HCT116 (cell line): ENCODE measurements at regions not wholly inside any gene's neighbourhood (a gene's known extent, or its start where the extent isn't known, plus 50 kb on each side); places are given as distances from the start of the nearest gene placed in this dataset.

ENCODE experiments used
- ATAC-seq: fragments of 200-7000 bp; cut with Tn5 transposase; 2 replicates; pipeline ENCODE4 v1.9.1; 2020; ENCODE audit warnings: mild to moderate bottlenecking, moderate library complexity
- BruUV-seq: library from RNA; stranded (reverse); fragments of 400-500 nt; replicated peaks from 2 replicates; lab custom pipeline; 2021; lab: Mats Ljungman, UMichigan
- CTCF ChIA-PET: fragments of 300-600 bp; sonication (Branson Sonifier 250); formaldehyde crosslinking; loops from one replicate; lab custom pipeline; 2021; ENCODE audit warnings: antibody characterized with exemption; lab: Charles Lee
- POLR2A ChIA-PET: fragments of 300-600, 350-600 bp; sonication (Branson Sonifier 250); formaldehyde crosslinking; loops from one replicate; lab custom pipeline; 2021; ENCODE audit warnings: antibody characterized with exemption; lab: Charles Lee
- RAD21 ChIA-PET, 2 experiments: fragments of 300-600 bp; sonication (Branson Sonifier 250); formaldehyde crosslinking; loops; one replicate each; lab custom pipeline; 2023; ENCODE audit warnings: low total read pairs in 2 of 2; ENCODE audit not compliant: uncharacterized antibody in 2 of 2, unreplicated experiment in 2 of 2, low non-redundant PET in 1 of 2; lab: Charles Lee
- DNase-seq: peaks from one replicate; pipeline ENCODE4 v3.0.0-alpha.2; 2010; ENCODE audit warnings: low read depth, low spot score
- H2AFZ ChIP-seq: fragments of 200-600 bp; shearing (Covaris generic), sonication (generic); 2 replicates; pipeline ENCODE4 v1.6.1; 2017; ENCODE audit warnings: low read depth, mixed run types, mixed read lengths, antibody characterized with exemption, low read length; ENCODE audit not compliant: poor library complexity, severe bottlenecking
- H3K27ac ChIP-seq: 2 replicates; pipeline ENCODE4 v1.5.1; 2012; ENCODE audit warnings: low read depth, low read length
- H3K27me3 ChIP-seq: fragments of 200-600 bp; sonication (generic); 2 replicates; pipeline ENCODE4 v1.6.1; 2016; ENCODE audit warnings: mixed run types, low read length, mixed read lengths; ENCODE audit not compliant: insufficient read depth
- H3K36me3 ChIP-seq, 2 experiments: fragments of 200-500 bp in 1 of 2; fragments of 200-600 bp in 1 of 2; sonication (Bioruptor generic) in 1 of 2; sonication (generic) in 1 of 2; 2 replicates each; pipeline versions ENCODE4 v1.5.1 to v1.6.1; 2014 to 2016; ENCODE audit warnings: low read length in 2 of 2, inconsistent platforms in 1 of 2, mixed read lengths in 1 of 2, mixed run types in 1 of 2; ENCODE audit not compliant: insufficient read depth in 2 of 2, control insufficient read depth in 1 of 2
- H3K4me1 ChIP-seq, 2 experiments: fragments of 200-600 bp in 1 of 2; sonication (generic) in 1 of 2; 2 replicates each; pipeline versions ENCODE4 v1.5.1 to v1.6.1; 2012 to 2017; ENCODE audit warnings: low read length in 2 of 2, inconsistent platforms in 1 of 2, mild to moderate bottlenecking in 1 of 2, mixed read lengths in 1 of 2, mixed run types in 1 of 2, moderate library complexity in 1 of 2; ENCODE audit not compliant: insufficient read depth in 2 of 2, control insufficient read depth in 1 of 2
- H3K4me2 ChIP-seq: fragments of 200-600 bp; sonication (generic); 2 replicates; pipeline ENCODE4 v1.6.1; 2017; ENCODE audit warnings: mixed run types, low read length, mixed read lengths
- H3K4me3 ChIP-seq, 2 experiments: fragments of 200-600 bp in 1 of 2; sonication (generic) in 1 of 2; replicated peaks in 1 of 2; 2 replicates each; pipeline ENCODE4 v1.5.1; 2011 to 2016; ENCODE audit warnings: low read length in 2 of 2, control low read depth in 1 of 2, low read depth in 1 of 2, mild to moderate bottlenecking in 1 of 2, mixed read lengths in 1 of 2, mixed run types in 1 of 2
- H3K79me2 ChIP-seq: fragments of 200-600 bp; sonication (generic); 2 replicates; pipeline ENCODE4 v1.6.1; 2017; ENCODE audit warnings: mild to moderate bottlenecking, mixed run types, low read length, moderate library complexity, mixed read lengths; ENCODE audit not compliant: insufficient read depth
- H3K9ac ChIP-seq: fragments of 200-600 bp; sonication (generic); 2 replicates; pipeline ENCODE4 v1.6.1; 2016; ENCODE audit warnings: low read length, mixed read lengths
- H3K9me2 ChIP-seq: fragments of 200-600 bp; sonication (generic), shearing (Covaris generic); 2 replicates; pipeline ENCODE4 v1.6.1; 2017; ENCODE audit warnings: mixed run types, mild to moderate bottlenecking, moderate library complexity; ENCODE audit not compliant: insufficient read depth
- H3K9me3 ChIP-seq, 2 experiments: fragments of 200-500 bp in 1 of 2; fragments of 200-600 bp in 1 of 2; sonication (Bioruptor generic) in 1 of 2; sonication (generic) in 1 of 2; 2 replicates each; pipeline ENCODE4 v1.6.1; 2014 to 2017; ENCODE audit warnings: low read length in 2 of 2, mixed read lengths in 2 of 2, inconsistent platforms in 1 of 2, low read depth in 1 of 2, mild to moderate bottlenecking in 1 of 2, mixed run types in 1 of 2, moderate library complexity in 1 of 2; ENCODE audit not compliant: control insufficient read depth in 1 of 2, insufficient read depth in 1 of 2
- H4K20me1 ChIP-seq: fragments of 200-600 bp; sonication (generic), shearing (Covaris generic); 2 replicates; pipeline ENCODE4 v1.6.1; 2017; ENCODE audit warnings: mixed run types, mild to moderate bottlenecking, moderate library complexity; ENCODE audit not compliant: insufficient read depth
- CEBPB ChIP-seq: IDR thresholded peaks from 2 replicates; pipeline ENCODE4 v1.6.1; 2012; ENCODE audit warnings: low read depth
- EGR1 ChIP-seq: IDR thresholded peaks from 2 replicates; pipeline ENCODE4 v1.6.1; 2012; ENCODE audit warnings: low read depth
- EZH2 ChIP-seq: fragments of 200-600 bp; sonication (generic); IDR thresholded peaks from 2 replicates; pipeline ENCODE4 v1.6.1; 2017; ENCODE audit warnings: antibody characterized with exemption, mixed run types
- EZH2phosphoT487 ChIP-seq: fragments of 200-600 bp; IDR thresholded peaks from 2 replicates; pipeline ENCODE4 v1.6.1; 2018; ENCODE audit warnings: antibody characterized with exemption, borderline replicate concordance
- JUND ChIP-seq: IDR thresholded peaks from 2 replicates; pipeline ENCODE4 v1.6.1; 2012
- POLR2A ChIP-seq: IDR thresholded peaks from 2 replicates; pipeline ENCODE4 v1.7.0; 2011; ENCODE audit warnings: borderline replicate concordance; ENCODE audit not compliant: insufficient read depth, insufficient read length; ENCODE audit errors: extremely low read depth
- POLR2AphosphoS5 ChIP-seq: IDR thresholded peaks from 2 replicates; pipeline ENCODE4 v1.6.1; 2011; ENCODE audit warnings: mild to moderate bottlenecking, low read depth, low read length, moderate library complexity
- SIN3A ChIP-seq: IDR thresholded peaks from 2 replicates; pipeline ENCODE4 v1.6.1; 2012; ENCODE audit warnings: low read depth
- SP1 ChIP-seq: IDR thresholded peaks from 2 replicates; pipeline ENCODE4 v1.6.1; 2012; ENCODE audit warnings: low read depth
- SRF ChIP-seq: IDR thresholded peaks from 2 replicates; pipeline ENCODE4 v1.6.1; 2012; ENCODE audit warnings: low read depth
- TCF7L2 ChIP-seq: IDR thresholded peaks from 2 replicates; pipeline ENCODE4 v1.7.0; 2011; ENCODE audit warnings: borderline replicate concordance, inconsistent platforms; ENCODE audit not compliant: insufficient read depth, insufficient read length; ENCODE audit errors: extremely low read depth
- YY1 ChIP-seq: IDR thresholded peaks from 2 replicates; pipeline ENCODE4 v1.6.1; 2011; ENCODE audit warnings: low read length, low read depth, moderate library complexity, mild to moderate bottlenecking; ENCODE audit not compliant: insufficient replicate concordance; ENCODE audit errors: extremely low read depth
- intact Hi-C: fragments of 100-400 bp; cut with micrococcal nuclease; formaldehyde crosslinking; loops from 2 replicates; pipeline ENCODE4 v1.10.0; 2022
- TF ChIP-seq, protein P1 (sequence below): IDR thresholded peaks from 2 replicates; pipeline ENCODE4 v1.6.1; 2012
- TF ChIP-seq, protein P2 (sequence below): IDR thresholded peaks from 2 replicates; pipeline ENCODE4 v1.6.1; 2011; ENCODE audit warnings: mild to moderate bottlenecking, low read length, moderate library complexity; ENCODE audit not compliant: insufficient replicate concordance; ENCODE audit errors: extremely low read depth
- TF ChIP-seq, protein P3 (sequence below): IDR thresholded peaks from 2 replicates; pipeline ENCODE4 v1.6.1; 2012; ENCODE audit warnings: low read depth

DNA sequence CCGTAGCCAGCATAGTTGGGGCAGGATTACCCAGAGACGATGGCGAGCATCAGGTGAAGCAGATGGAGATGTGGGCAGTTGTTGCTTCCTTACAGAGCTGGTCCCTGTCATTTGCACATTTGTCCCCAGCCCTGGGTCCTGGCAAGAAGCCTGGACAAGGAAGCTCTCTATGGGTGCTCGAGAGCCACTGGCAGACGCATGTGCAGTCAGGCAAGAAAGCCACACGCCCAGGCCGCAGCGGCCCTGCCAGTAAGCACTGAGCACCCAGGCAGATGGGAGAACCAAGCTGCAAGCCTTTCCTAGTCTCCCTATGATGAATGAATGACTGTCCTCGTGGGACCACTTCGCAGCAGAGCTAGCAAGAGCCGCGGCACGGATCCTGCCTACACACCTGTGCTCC, 182.8 kb downstream of the FOXO1 start:
- DNase-seq (no peak), ATAC-seq (no peak)
- Histone ChIP-seq H2AFZ (no peak overlapping the region), H4K20me1 (no peaks in the 10 kb centered on the region), H3K4me2 (no peak overlapping the region), H3K9me2 (no peaks in the 10 kb centered on the region), H3K4me1 (peaks cover 0 to 5% of the 10 kb centered on the region in 2 experiments; a peak in 1 of 4 replicates), H3K36me3 (no peaks in the 10 kb centered on the region), H3K79me2 (no peaks in the 10 kb centered on the region), H3K9me3 (no peaks in the 10 kb centered on the region), H3K27ac (no peak overlapping the region), H3K27me3 (no peaks in the 10 kb centered on the region), H3K4me3 (no peak overlapping the region), H3K9ac (no peak overlapping the region)
- RAD21 ChIA-PET = no interaction called here
- no TSS peak for BruUV-seq
- intact Hi-C loops = no loop called here
- no peak for TF ChIP-seq POLR2AphosphoS5
- TF ChIP-seq, protein P1, sequence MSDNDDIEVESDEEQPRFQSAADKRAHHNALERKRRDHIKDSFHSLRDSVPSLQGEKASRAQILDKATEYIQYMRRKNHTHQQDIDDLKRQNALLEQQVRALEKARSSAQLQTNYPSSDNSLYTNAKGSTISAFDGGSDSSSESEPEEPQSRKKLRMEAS = no peak
- CTCF ChIA-PET = no interaction called here
- POLR2A ChIA-PET = no interaction called here

DNA sequence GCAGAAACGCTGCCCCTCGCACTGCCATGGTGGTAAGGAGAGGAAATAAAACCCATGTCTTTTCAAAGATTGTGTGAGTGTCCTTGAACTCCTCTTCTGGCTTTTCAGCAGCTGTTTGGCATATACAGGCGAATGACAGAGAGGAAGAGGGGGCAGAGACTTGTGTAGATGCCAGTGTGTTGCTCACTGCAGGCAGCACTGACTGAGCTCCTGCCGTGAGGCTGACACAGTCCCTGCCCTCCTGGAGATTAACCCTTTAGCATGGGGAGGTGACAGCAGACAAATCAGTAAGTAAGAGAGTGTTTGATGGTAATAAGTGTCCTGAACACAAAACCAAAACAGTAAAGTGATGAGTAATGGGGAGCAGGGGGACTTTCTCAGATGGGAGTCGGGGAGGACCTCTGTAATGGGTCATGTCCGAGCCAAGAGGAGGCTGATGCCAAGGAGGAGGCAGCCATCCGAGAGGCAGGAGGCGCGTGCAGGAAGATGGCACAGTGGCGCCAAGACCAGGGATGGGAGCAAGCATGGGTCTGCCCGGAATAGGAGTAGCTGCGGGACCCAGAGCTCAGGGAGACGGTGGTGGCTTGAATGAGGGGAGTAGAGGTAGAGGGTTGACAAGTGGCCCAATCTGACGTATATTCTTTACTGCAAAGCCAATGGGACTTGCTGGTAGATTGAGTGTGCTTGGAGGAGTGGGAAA, 182.2 kb downstream of the FOXO1 start:
- Histone ChIP-seq H4K20me1 (no peaks in the 10 kb centered on the region), H3K4me1 (peaks cover 0 to 5% of the 10 kb centered on the region in 2 experiments; a peak in 1 of 4 replicates), H3K9ac (no peak overlapping the region), H3K4me2 (no peak overlapping the region), H3K27me3 (no peaks in the 10 kb centered on the region), H3K36me3 (no peaks in the 10 kb centered on the region), H2AFZ (no peak overlapping the region), H3K27ac (no peak overlapping the region), H3K4me3 (no peak overlapping the region), H3K79me2 (no peaks in the 10 kb centered on the region), H3K9me3 (no peaks in the 10 kb centered on the region), H3K9me2 (no peaks in the 10 kb centered on the region)
- ChIA-PET POLR2A (no interaction called here), RAD21 (no interaction called here), CTCF (no interaction called here)
- BruUV-seq = no TSS peak
- no peak for DNase-seq
- no peak for ATAC-seq
- intact Hi-C loops = no loop called here
- TF ChIP-seq SRF = no peak
- no peak for TF ChIP-seq TCF7L2
- no peak for TF ChIP-seq SIN3A
- TF ChIP-seq YY1 = no peak
- TF ChIP-seq EZH2phosphoT487 = no peak
- TF ChIP-seq, protein P2, sequence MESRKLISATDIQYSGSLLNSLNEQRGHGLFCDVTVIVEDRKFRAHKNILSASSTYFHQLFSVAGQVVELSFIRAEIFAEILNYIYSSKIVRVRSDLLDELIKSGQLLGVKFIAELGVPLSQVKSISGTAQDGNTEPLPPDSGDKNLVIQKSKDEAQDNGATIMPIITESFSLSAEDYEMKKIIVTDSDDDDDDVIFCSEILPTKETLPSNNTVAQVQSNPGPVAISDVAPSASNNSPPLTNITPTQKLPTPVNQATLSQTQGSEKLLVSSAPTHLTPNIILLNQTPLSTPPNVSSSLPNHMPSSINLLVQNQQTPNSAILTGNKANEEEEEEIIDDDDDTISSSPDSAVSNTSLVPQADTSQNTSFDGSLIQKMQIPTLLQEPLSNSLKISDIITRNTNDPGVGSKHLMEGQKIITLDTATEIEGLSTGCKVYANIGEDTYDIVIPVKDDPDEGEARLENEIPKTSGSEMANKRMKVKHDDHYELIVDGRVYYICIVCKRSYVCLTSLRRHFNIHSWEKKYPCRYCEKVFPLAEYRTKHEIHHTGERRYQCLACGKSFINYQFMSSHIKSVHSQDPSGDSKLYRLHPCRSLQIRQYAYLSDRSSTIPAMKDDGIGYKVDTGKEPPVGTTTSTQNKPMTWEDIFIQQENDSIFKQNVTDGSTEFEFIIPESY = no peak
- no peak for TF ChIP-seq EGR1
- TF ChIP-seq SP1 = no peak
- TF ChIP-seq, protein P3, sequence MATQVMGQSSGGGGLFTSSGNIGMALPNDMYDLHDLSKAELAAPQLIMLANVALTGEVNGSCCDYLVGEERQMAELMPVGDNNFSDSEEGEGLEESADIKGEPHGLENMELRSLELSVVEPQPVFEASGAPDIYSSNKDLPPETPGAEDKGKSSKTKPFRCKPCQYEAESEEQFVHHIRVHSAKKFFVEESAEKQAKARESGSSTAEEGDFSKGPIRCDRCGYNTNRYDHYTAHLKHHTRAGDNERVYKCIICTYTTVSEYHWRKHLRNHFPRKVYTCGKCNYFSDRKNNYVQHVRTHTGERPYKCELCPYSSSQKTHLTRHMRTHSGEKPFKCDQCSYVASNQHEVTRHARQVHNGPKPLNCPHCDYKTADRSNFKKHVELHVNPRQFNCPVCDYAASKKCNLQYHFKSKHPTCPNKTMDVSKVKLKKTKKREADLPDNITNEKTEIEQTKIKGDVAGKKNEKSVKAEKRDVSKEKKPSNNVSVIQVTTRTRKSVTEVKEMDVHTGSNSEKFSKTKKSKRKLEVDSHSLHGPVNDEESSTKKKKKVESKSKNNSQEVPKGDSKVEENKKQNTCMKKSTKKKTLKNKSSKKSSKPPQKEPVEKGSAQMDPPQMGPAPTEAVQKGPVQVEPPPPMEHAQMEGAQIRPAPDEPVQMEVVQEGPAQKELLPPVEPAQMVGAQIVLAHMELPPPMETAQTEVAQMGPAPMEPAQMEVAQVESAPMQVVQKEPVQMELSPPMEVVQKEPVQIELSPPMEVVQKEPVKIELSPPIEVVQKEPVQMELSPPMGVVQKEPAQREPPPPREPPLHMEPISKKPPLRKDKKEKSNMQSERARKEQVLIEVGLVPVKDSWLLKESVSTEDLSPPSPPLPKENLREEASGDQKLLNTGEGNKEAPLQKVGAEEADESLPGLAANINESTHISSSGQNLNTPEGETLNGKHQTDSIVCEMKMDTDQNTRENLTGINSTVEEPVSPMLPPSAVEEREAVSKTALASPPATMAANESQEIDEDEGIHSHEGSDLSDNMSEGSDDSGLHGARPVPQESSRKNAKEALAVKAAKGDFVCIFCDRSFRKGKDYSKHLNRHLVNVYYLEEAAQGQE = no peak
- TF ChIP-seq EZH2 = no peak
- no peak for TF ChIP-seq CEBPB
- TF ChIP-seq JUND = no peak
- no peak for TF ChIP-seq POLR2A
- TF ChIP-seq, protein P1 = no peak
